Stomach (tissue), 8 donors: ENCODE measurements at regions not wholly inside any gene's neighbourhood (a gene's known extent, or its start where the extent isn't known, plus 50 kb on each side); places are given as distances from the start of the nearest gene placed in this dataset.

Experiments
- DNase-seq, 2 donors: peaks; one replicate each; pipeline versions ENCODE4 v3.0.0 to v3.0.0-alpha.2; 2013 to 2019
- H3K27ac ChIP-seq, 5 donors: fragments of 200-600 bp in 4 of 5; sonication (generic) in 4 of 5; one replicate each; pipeline ENCODE4 v1.5.1; 2013 to 2019; ENCODE audit warnings: mild to moderate bottlenecking in 1 of 5, moderate library complexity in 1 of 5
- H3K27me3 ChIP-seq, 3 donors: fragments of 200-600 bp; sonication (generic); one replicate each; pipeline ENCODE4 v1.5.1; 2017 to 2019; ENCODE audit warnings: mixed run types in 1 of 3
- H3K36me3 ChIP-seq, 4 donors: fragments of 200-600 bp; sonication (generic); 1 replicate in 3 of 4; 2 replicates in 1 of 4; pipeline ENCODE4 v1.5.1; 2016 to 2019
- H3K4me1 ChIP-seq, 4 donors: fragments of 200-600 bp; sonication (generic); one replicate each; pipeline ENCODE4 v1.5.1; 2016 to 2019
- H3K4me3 ChIP-seq, 4 donors: fragments of 200-600 bp; sonication (generic) in 3 of 4; one replicate each; pipeline ENCODE4 v1.5.1; 2016 to 2019; ENCODE audit warnings: mild to moderate bottlenecking in 1 of 4
- H3K9me3 ChIP-seq, 4 donors: fragments of 200-600 bp; sonication (generic); one replicate each; pipeline ENCODE4 v1.5.1; 2016 to 2019
- EP300 ChIP-seq: sonication (generic); formaldehyde crosslinking; IDR thresholded peaks from one replicate; pipeline ENCODE4 v1.6.1; 2017; ENCODE audit warnings: antibody characterized with exemption
- POLR2A ChIP-seq, 4 donors: fragments of 450-650 bp; IDR thresholded peaks; one replicate each; pipeline ENCODE4 v1.6.1; 2016; ENCODE audit warnings: antibody characterized with exemption in 4 of 4, control low read depth in 2 of 4, mild to moderate bottlenecking in 1 of 4, moderate library complexity in 1 of 4
- POLR2AphosphoS5 ChIP-seq, 3 donors: sonication (generic); formaldehyde crosslinking; IDR thresholded peaks; one replicate each; pipeline ENCODE4 v1.6.1; 2016; ENCODE audit warnings: antibody characterized with exemption in 3 of 3
- WGBS, 5 donors: extraction: QIAGEN DNeasy Blood & Tissue Kit in 3 of 5; methylation state at CpG; one replicate each; pipeline versions ENCODE4 v1.1.5 to v1.1.7; 2013 to 2018; 5-methylcytosine and 5-hydroxymethylcytosine counted together
- intact Hi-C: fragments of 100-400 bp; cut with DNase I; formaldehyde crosslinking; loops from one replicate; pipeline ENCODE4 v1.15.1; 2023; ENCODE audit warnings: low total_unique reads
- TF ChIP-seq, protein P1 (sequence below), 7 experiments: fragments of 450-650 bp in 4 of 7; fragments of 200-600 bp in 3 of 7; sonication (generic) in 3 of 7; IDR thresholded peaks; one replicate each; pipeline ENCODE4 v1.5.1; 2016 to 2019; ENCODE audit warnings: antibody characterized with exemption in 7 of 7, control low read depth in 2 of 7, mild to moderate bottlenecking in 1 of 7
- donor health status: healthy with polysubstance abuse.
- donor health status: Bipolar disorder and iron deficiency.
- donor health status: healthy.

DNA sequence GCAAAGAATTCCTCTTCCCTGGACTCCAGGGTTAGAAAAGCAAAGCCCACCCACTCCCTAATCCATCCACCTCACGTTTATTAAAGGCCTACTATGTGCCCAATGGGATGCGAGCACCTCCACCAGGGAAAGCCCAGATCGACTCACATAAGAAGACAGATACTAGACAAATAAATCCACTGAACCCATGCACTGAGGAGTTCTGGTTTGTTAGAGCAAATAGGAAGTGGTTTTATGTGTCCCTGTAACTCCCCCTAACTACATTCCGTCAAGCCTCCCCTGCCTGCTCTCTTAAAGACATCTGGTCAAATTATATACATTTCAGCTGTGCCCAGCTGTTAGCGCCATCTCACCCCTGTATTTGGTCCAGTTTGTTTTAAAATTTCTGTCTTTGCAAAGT lies 218.5 kb upstream of the RPL38 start:
- 25 to 37% (median 32%) methylated on average over 5 of the region's 5 CpGs for WGBS, 5 donors
- Histone ChIP-seq H3K4me3 (no peak overlapping the region), H3K36me3 (no peaks in the 10 kb centered on the region), H3K9me3 (no peaks in the 10 kb centered on the region), H3K27me3 (peaks cover 0 to 72% (median 11%) of the 10 kb centered on the region in 3 donors), H3K4me1 (no peaks in the 10 kb centered on the region), H3K27ac (no peak overlapping the region)
- intact Hi-C loops, result no loop called here
- TF ChIP-seq POLR2A (IDR thresholded peaks at IDR 0.05), result no peak
- TF ChIP-seq EP300, result no peak
- no peak for TF ChIP-seq POLR2AphosphoS5 (IDR thresholded peaks at IDR 0.05)
- TF ChIP-seq, protein P1, sequence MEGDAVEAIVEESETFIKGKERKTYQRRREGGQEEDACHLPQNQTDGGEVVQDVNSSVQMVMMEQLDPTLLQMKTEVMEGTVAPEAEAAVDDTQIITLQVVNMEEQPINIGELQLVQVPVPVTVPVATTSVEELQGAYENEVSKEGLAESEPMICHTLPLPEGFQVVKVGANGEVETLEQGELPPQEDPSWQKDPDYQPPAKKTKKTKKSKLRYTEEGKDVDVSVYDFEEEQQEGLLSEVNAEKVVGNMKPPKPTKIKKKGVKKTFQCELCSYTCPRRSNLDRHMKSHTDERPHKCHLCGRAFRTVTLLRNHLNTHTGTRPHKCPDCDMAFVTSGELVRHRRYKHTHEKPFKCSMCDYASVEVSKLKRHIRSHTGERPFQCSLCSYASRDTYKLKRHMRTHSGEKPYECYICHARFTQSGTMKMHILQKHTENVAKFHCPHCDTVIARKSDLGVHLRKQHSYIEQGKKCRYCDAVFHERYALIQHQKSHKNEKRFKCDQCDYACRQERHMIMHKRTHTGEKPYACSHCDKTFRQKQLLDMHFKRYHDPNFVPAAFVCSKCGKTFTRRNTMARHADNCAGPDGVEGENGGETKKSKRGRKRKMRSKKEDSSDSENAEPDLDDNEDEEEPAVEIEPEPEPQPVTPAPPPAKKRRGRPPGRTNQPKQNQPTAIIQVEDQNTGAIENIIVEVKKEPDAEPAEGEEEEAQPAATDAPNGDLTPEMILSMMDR (IDR thresholded peaks at IDR 0.05), result no peak
- DNase-seq, result no peak

DNA sequence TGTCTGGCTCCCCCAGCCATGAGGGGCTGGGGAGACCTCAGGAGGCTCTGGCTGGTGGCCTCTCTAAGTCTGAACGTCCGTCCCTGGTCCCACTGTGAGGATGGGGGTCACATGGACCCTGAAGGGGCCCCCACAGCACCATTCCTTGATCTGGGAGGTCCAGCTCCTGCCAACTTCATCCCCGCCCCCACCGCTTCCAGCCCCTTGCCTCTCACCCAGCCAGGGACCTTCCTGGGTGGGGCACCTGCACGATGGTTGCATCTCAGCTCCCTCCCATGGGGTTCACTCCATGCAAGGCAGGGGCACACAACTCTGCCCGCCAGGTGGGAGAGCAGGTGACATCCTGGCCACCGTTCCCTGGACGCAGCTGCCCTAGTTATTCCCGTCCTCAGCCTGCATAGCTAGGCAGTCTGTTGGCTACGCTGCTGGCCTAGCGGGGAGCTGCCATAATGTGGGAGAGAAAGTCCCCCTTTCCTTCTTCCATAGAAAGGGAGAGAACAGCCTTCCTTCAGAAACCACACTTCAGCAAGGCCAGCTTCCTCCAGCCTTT lies 217.9 kb upstream of the RPL38 start:
- WGBS, 5 donors, result 73 to 82% (median 80%) methylated on average over 7 to 11 of the region's 11 CpGs
- no peak for TF ChIP-seq POLR2A (IDR thresholded peaks at IDR 0.05)
- no peak for TF ChIP-seq EP300
- no peak for TF ChIP-seq POLR2AphosphoS5 (IDR thresholded peaks at IDR 0.05)
- TF ChIP-seq, protein P1 (IDR thresholded peaks at IDR 0.05), result no peak
- Histone ChIP-seq H3K27ac (no peak overlapping the region), H3K4me1 (no peaks in the 10 kb centered on the region), H3K9me3 (no peaks in the 10 kb centered on the region), H3K4me3 (no peak overlapping the region), H3K27me3 (peaks cover 0 to 74% (median 15%) of the 10 kb centered on the region in 3 donors), H3K36me3 (no peaks in the 10 kb centered on the region)
- DNase-seq, result no peak
- intact Hi-C loops, result no loop called here

DNA sequence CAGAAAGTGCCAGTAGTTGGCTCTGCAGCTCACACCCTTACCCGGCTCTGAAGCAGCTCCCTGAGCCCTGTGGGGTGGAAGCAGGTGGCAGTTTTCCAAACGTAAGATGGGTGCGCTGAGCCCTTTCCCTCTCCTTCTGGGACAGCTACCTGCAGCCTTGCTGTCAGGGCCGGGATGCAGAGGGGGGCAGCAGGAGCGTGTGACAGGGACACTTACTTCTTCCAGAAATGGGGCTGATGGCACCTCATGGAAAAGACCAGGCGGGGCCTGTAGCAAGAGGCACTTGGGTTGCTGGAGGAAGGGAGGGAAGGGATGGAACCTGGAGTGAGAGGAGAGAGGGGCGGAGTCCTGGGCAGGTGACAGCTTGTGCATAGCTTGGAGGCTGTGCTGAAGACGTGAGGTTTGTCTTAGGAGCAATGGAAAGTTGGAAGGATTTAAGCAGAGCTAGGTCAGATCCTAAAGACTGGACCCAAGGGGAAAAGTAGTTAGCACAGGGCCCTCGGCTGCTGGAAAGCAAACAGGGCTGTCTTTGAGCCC lies 216.8 kb upstream of the RPL38 start:
- H3K4me3 ChIP-seq, result no peak overlapping the region
- TF ChIP-seq POLR2A (IDR thresholded peaks at IDR 0.05) (no peak), POLR2AphosphoS5 (IDR thresholded peaks at IDR 0.05) (no peak), EP300 (no peak)
- TF ChIP-seq, protein P1 (IDR thresholded peaks at IDR 0.05), result no peak
- no peak for DNase-seq
- H3K36me3 ChIP-seq, result no peaks in the 10 kb centered on the region
- peaks cover 0 to 76% (median 15%) of the 10 kb centered on the region in 3 donors for H3K27me3 ChIP-seq
- no peak overlapping the region for H3K27ac ChIP-seq
- intact Hi-C loops, result no loop called here
- H3K9me3 ChIP-seq, result no peaks in the 10 kb centered on the region
- H3K4me1 ChIP-seq, result no peaks in the 10 kb centered on the region
- 66 to 74% (median 71%) methylated on average over 7 to 9 of the region's 9 CpGs for WGBS, 5 donors

DNA sequence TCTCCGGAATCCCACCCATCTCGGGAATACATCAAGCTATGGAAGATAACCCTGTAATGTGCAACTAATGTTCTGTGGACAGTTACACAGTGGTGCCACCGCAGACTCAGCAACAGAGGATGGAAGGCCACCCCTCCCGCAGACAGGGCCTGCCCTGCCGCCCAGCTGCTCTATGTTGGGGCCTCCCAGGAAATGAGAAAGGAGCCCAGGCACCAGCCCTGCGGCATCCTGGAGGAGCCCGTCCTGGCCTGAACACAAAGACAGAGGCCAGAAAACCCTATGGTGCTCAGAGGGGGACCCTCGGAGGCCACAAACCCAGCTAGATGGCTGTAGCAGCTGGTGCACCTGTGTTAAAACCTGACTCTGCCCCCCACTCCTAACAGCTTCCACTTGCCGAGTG lies 216.1 kb upstream of the RPL38 start:
- H3K4me1 ChIP-seq, result no peaks in the 10 kb centered on the region
- intact Hi-C loops, result no loop called here
- TF ChIP-seq, protein P1 (IDR thresholded peaks at IDR 0.05), result no peak
- no peak for TF ChIP-seq POLR2A (IDR thresholded peaks at IDR 0.05)
- TF ChIP-seq EP300, result no peak
- no peak for TF ChIP-seq POLR2AphosphoS5 (IDR thresholded peaks at IDR 0.05)
- peaks cover 0 to 76% (median 11%) of the 10 kb centered on the region in 3 donors for H3K27me3 ChIP-seq
- no peak overlapping the region for H3K4me3 ChIP-seq
- no peak overlapping the region for H3K27ac ChIP-seq
- H3K9me3 ChIP-seq, result no peaks in the 10 kb centered on the region
- H3K36me3 ChIP-seq, result no peaks in the 10 kb centered on the region
- 80 to 88% (median 83%) methylated on average over 6 to 9 of the region's 9 CpGs for WGBS, 5 donors
- no peak for DNase-seq
